Progenitor cell of endocrine pancreas (in vitro differentiated cells): ENCODE measurements at regions not wholly inside any gene's neighbourhood (a gene's known extent, or its start where the extent isn't known, plus 50 kb on each side); places are given as distances from the start of the nearest gene placed in this dataset.
A peak's percentile ranks its signal among the peaks of the same experiment; 100 is the strongest.
"Not testable (repeated sequence)": the region's sequence is repeated elsewhere in the genome, so short reads cannot be mapped to it uniquely, and the experiment has no call there.

Source experiments
- DNase-seq: peaks from one replicate; pipeline ENCODE4 v3.0.0; 2021; ENCODE audit warnings: low spot score; ENCODE audit not compliant: unreplicated experiment
- H3K27ac Mint-ChIP-seq: 2 replicates; pipeline ENCODE4 v1.8.0; 2021; ENCODE audit warnings: mild to moderate bottlenecking, moderate library complexity, mixed read lengths
- H3K27me3 Mint-ChIP-seq: 2 replicates; pipeline ENCODE4 v1.8.0; 2021; ENCODE audit warnings: mixed read lengths
- H3K36me3 Mint-ChIP-seq: 2 replicates; pipeline ENCODE4 v1.8.0; 2022; ENCODE audit warnings: mixed read lengths; ENCODE audit not compliant: insufficient read depth
- H3K4me1 Mint-ChIP-seq: 2 replicates; pipeline ENCODE4 v1.8.0; 2021; ENCODE audit warnings: low read depth, mixed read lengths
- H3K4me3 Mint-ChIP-seq: 2 replicates; pipeline ENCODE4 v1.8.0; 2021; ENCODE audit warnings: low read depth, mild to moderate bottlenecking, moderate library complexity, mixed read lengths
- H3K9me3 Mint-ChIP-seq: 2 replicates; pipeline ENCODE4 v1.8.0; 2021; ENCODE audit warnings: low read depth, mixed read lengths
- CTCF ChIP-seq: fragments of 200-600 bp; sonication (generic); IDR thresholded peaks from one replicate; pipeline ENCODE4 v1.5.0; 2021; ENCODE audit warnings: antibody characterized with exemption, mild to moderate bottlenecking; ENCODE audit not compliant: unreplicated experiment

- TF ChIP-seq CTCF, result no peak
- no peak overlapping the region for H3K4me3 Mint-ChIP-seq
- no peaks in the 10 kb centered on the region for H3K36me3 Mint-ChIP-seq
- no peak for DNase-seq
- H3K27ac Mint-ChIP-seq, result no peak overlapping the region
- H3K4me1 Mint-ChIP-seq, result no peaks in the 10 kb centered on the region
- H3K9me3 Mint-ChIP-seq, result no peaks in the 10 kb centered on the region
- H3K27me3 Mint-ChIP-seq, result no peaks in the 10 kb centered on the region
Observed at GRCh38 chr17:54662978-54663876, 237.4 kb upstream of the TOM1L1 start.

GRCh38 chr17:54666559-54666958, 234.1 kb upstream of the TOM1L1 start:
- H3K4me3 Mint-ChIP-seq, result no peak overlapping the region

GRCh38 chr17:54678158-54678557, 222.5 kb upstream of the TOM1L1 start:
- H3K27me3 Mint-ChIP-seq, result no peaks in the 10 kb centered on the region
- H3K4me3 Mint-ChIP-seq, result no peak overlapping the region
- DNase-seq, result no peak
- no peaks in the 10 kb centered on the region for H3K9me3 Mint-ChIP-seq
- TF ChIP-seq CTCF, result no peak
- no peaks in the 10 kb centered on the region for H3K4me1 Mint-ChIP-seq
- H3K27ac Mint-ChIP-seq, result no peak overlapping the region
- no peaks in the 10 kb centered on the region for H3K36me3 Mint-ChIP-seq

More at GRCh38 chr17:54666559-54666958, 234.1 kb upstream of the TOM1L1 start:
- Mint-ChIP-seq H3K4me1 (no peaks in the 10 kb centered on the region), H3K9me3 (no peaks in the 10 kb centered on the region), H3K27ac (no peak overlapping the region), H3K27me3 (no peaks in the 10 kb centered on the region), H3K36me3 (no peaks in the 10 kb centered on the region)
- no peak for DNase-seq
- TF ChIP-seq CTCF, result peak; percentile 7

- Mint-ChIP-seq H3K27ac (no peak overlapping the region), H3K4me1 (no peaks in the 10 kb centered on the region), H3K36me3 (no peaks in the 10 kb centered on the region), H3K9me3 (no peaks in the 10 kb centered on the region), H3K4me3 (no peak overlapping the region), H3K27me3 (no peaks in the 10 kb centered on the region)
- no peak for TF ChIP-seq CTCF
- no peak for DNase-seq
Observed at GRCh38 chr17:54680410-54680809, 220.2 kb upstream of the TOM1L1 start.

GRCh38 chr17:54694287-54694887, 206.3 kb upstream of the TOM1L1 start:
- no peaks in the 10 kb centered on the region for H3K4me1 Mint-ChIP-seq
- no peak for DNase-seq
- H3K36me3 Mint-ChIP-seq, result no peaks in the 10 kb centered on the region
- H3K9me3 Mint-ChIP-seq, result no peaks in the 10 kb centered on the region
- H3K27ac Mint-ChIP-seq, result no peak overlapping the region
- no peak for TF ChIP-seq CTCF
- no peak overlapping the region for H3K4me3 Mint-ChIP-seq
- H3K27me3 Mint-ChIP-seq, result no peaks in the 10 kb centered on the region

- not testable (repeated sequence) for H3K9me3 Mint-ChIP-seq, H3K4me3 Mint-ChIP-seq, H3K36me3 Mint-ChIP-seq
Observed at GRCh38 chr17:54712798-54713197, 187.9 kb upstream of the TOM1L1 start.

More at GRCh38 chr17:54712798-54713197, 187.9 kb upstream of the TOM1L1 start:
- not testable (repeated sequence) for H3K4me1 Mint-ChIP-seq, H3K27me3 Mint-ChIP-seq, H3K27ac Mint-ChIP-seq, DNase-seq
